Fibroblast of villous mesenchyme (primary cell): ENCODE measurements at regions not wholly inside any gene's neighbourhood (a gene's known extent, or its start where the extent isn't known, plus 50 kb on each side); places are given as distances from the start of the nearest gene placed in this dataset.

Experiments
- DNase-seq: peaks from one replicate; pipeline ENCODE4 v3.0.0-alpha.2; 2010; ENCODE audit warnings: low read depth
- H3K4me3 ChIP-seq: 2 replicates; pipeline ENCODE4 v1.5.1; 2011; ENCODE audit warnings: low read depth, mild to moderate bottlenecking, low read length
- CTCF ChIP-seq: IDR thresholded peaks from 2 replicates; pipeline ENCODE4 v1.5.1; 2012; ENCODE audit warnings: low read depth, mild to moderate bottlenecking, low read length; ENCODE audit not compliant: insufficient read depth

DNA sequence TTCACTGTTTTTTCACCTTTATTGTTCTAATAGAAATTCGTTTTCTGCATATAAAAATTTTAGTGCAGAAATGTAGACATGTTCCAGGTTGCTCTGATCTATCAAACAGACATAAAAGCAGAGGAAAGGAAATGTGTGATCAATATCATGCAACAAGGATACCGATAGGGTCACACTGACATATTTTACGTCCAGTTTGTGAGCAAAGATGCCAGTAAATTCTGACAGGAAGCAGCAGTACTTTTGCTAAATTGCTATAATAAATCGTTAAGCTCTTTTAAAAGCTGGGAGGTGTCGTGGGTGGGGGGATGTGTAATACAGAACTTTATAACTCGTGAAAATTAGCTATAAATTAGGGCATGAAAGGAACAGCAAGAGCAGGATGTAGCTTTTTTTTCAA is 955.2 kb downstream of the BRINP3 start:
- DNase-seq: no peak
- no peak overlapping the region for H3K4me3 ChIP-seq
- no peak for TF ChIP-seq CTCF

DNA sequence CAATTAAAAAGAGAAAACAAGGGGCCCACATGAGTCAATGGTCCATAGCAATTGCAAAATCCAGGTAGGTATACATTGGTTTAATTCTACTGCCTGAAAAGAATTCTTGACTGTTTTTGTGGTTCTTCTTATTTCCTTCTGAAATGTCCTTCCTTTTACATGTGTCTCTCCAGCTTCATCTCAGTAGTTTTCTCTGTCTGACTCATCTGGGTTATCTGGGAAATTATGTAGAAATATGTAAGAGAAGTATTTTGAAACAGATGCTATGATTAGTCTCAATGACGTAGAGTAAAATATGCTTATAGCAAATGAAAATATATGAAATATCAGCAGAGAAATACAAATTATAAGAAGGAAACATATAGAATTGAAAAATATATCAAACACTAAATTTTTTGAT is 953.2 kb downstream of the BRINP3 start:
- H3K4me3 ChIP-seq: no peak overlapping the region
- no peak for TF ChIP-seq CTCF
- no peak for DNase-seq

DNA sequence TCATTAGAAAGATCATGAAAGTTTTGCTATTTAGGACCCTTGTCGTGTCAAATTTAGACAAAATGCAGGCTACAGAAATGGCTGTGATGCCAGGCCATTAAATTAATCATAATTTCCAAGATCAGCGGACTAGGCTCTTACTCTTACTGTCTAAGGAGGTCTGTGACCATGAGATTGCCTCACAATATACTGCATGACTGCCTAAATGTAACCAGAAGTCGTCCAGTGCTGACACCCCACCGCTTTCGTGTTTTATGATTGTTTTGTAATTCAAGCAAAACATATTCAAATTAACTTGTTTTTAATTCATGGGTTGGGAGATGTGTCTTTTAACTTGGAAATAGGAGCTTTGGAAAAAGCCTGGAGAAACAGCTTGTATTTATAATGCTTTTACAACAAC is 947.5 kb downstream of the BRINP3 start:
- DNase-seq: no peak
- TF ChIP-seq CTCF: no peak
- no peak overlapping the region for H3K4me3 ChIP-seq

- no peak for DNase-seq
- no peak overlapping the region for H3K4me3 ChIP-seq
- TF ChIP-seq CTCF: no peak
Measured at GRCh38 chr1:189538271-189538670, 939.4 kb downstream of the BRINP3 start.

- no peak for TF ChIP-seq CTCF
Measured at GRCh38 chr1:189550498-189550897, 927.2 kb downstream of the BRINP3 start.

GRCh38 chr1:189563784-189564183 is 913.9 kb downstream of the BRINP3 start:
- no peak for DNase-seq
- no peak for TF ChIP-seq CTCF
- H3K4me3 ChIP-seq: no peak overlapping the region

More at GRCh38 chr1:189550498-189550897, 927.2 kb downstream of the BRINP3 start:
- no peak for DNase-seq
- no peak overlapping the region for H3K4me3 ChIP-seq

GRCh38 chr1:189567890-189568289 is 909.8 kb downstream of the BRINP3 start:
- H3K4me3 ChIP-seq: no peak overlapping the region
- DNase-seq: no peak
- TF ChIP-seq CTCF: no peak
